Limb (tissue), 2 donors: ENCODE measurements at regions not wholly inside any gene's neighbourhood (a gene's known extent, or its start where the extent isn't known, plus 50 kb on each side); places are given as distances from the start of the nearest gene placed in this dataset.
"Not testable (repeated sequence)": the region's sequence is repeated elsewhere in the genome, so short reads cannot be mapped to it uniquely, and the experiment has no call there.

Source experiments
- DNase-seq, 2 donors: peaks; one replicate each; pipeline ENCODE4 v3.0.0-alpha.2; 2016; ENCODE audit errors: extremely low spot score in 2 of 2

DNA sequence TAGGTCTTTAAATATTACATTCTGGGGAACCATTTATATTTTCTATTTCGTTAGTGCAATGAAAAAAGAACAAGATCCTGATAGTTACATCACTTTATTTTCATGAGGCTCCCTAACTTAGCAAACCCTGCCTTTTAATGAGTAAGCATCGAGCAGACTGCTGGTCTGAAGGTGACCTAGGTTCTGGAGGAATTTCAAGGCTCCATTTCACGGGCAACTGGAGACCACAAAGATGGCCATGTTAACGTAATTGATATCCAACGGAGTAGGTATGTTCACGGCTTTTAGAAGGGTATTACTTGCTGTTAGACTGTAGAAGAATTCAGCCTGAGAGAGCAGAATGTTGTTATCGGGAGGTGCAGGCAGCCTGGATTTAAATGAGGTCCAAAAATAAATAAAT is 1597.6 kb downstream of the EFNB2 start:
- DNase-seq = no peak

DNA sequence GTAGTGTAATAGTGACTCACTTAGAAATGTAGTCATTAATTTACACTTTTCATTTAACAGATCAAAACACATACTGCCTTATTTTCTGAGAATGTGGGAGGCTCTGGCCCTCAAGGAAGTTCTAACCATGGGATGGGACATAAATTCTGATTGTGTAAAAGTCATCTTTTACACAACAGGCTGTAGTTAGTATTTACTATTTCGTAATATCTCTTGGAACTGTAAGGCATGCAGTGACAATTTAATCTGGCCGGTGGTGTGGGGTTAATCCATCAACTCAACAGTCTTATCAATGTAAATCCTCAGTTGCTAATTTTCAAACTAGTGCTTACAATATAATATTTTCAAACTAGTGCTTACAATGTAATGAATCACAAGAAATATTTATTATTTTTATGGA is 1599.2 kb downstream of the EFNB2 start:
- DNase-seq = no peak

DNA sequence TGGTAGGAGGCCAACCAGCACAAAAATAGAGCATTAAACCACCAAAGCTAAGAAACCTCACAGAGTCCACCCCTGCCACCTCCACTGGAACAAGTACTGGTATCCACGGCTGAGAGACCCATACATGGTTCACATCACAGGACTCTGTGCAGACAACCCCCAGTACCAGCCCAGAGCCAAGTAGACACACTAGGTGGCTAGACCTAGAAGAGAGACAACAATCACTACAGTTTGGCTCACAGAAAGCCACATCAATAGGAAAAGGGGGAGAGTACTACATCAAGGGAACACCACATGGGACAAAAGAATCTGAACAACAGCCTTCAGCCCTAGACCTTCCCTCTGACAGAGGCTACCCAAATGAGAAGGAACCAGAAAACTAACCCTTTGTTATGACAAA is 1614.9 kb downstream of the EFNB2 start:
- not testable (repeated sequence) for DNase-seq

DNA sequence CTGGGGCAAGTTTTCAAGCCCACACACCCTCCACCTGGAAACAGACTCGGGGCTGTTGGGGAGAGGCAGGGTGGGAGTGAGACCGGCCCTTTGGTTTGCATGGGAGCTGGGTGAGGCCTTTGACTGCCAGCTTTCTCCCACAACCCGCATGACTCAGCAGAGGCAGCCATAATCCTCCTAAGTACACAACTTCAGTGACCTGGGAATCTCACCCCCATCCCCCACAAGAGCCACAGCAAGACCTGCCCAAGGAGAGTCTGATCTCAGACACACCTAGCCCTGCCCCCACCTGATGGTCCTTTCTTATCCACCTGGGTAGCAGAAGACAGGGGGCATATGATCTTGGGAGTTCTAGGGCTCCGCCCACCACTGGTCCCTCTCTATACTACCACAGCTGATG is 1615.4 kb downstream of the EFNB2 start:
- no peak for DNase-seq

DNA sequence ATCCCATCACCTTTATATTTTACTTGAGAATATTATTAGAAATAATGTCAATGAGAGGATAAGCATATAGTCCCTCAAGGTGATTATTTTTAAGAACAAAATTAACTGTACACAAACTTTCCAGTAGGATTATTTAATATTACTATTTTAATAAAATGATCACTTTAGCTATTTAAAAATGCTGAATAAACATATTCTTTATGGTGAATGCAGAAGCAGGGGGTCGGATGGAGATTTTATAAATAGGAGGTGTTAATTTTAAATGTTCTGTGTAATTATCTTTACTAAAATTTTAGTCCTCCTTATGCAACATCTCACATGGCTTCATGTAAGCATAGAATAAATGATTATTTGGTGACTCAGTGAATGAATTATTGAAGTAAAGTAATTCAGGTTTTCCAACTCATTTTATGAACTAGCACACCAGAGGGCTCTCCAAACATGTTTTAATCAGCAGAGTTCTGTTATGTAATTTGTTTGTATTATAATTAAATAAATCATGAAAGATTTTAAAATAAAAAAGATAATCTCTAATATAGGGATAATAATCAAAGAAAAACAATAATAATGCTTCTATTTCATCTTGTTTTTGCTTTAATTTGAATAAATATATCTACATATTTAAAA is 1635.2 kb downstream of the EFNB2 start:
- DNase-seq = no peak

DNA sequence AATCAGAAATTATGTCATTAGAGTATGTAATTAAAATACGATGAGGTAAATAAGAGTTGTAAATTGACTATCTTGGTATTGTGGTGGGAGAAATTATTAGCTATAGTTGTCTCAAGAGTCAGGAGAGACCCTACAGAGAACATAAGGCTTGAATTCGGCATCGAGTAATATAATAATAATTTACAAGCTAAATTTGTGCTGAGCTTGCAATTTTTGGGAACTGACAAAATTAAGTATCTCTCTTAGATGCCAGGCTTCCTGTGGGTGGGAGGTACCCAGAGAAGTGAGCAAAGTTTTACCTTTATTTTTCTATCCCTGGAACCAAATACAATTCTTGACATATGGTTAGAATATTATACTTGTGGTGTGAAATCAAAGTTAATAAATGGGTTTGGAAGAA is 1637.0 kb downstream of the EFNB2 start:
- DNase-seq = no peak

DNA sequence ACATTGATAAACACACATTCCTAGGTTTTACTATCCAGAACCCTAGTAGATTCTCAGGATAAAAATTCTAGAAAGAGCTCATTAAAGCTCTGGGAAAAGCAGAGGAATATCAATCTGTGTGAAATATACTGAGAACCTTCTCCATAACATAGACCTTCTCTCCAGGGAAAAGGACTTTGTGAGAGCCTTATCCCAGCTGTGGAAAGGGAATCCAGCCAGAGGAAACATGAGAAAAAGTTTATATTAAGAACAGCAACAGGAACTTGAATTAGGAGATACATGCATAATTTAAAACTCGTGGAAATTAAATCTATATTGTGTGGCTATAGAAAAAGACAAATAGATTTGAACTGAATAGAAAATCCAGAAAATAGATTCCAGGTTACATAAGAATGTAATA is 1639.9 kb downstream of the EFNB2 start:
- peak in 1 of 2 donors; percentile 32 for DNase-seq

DNA sequence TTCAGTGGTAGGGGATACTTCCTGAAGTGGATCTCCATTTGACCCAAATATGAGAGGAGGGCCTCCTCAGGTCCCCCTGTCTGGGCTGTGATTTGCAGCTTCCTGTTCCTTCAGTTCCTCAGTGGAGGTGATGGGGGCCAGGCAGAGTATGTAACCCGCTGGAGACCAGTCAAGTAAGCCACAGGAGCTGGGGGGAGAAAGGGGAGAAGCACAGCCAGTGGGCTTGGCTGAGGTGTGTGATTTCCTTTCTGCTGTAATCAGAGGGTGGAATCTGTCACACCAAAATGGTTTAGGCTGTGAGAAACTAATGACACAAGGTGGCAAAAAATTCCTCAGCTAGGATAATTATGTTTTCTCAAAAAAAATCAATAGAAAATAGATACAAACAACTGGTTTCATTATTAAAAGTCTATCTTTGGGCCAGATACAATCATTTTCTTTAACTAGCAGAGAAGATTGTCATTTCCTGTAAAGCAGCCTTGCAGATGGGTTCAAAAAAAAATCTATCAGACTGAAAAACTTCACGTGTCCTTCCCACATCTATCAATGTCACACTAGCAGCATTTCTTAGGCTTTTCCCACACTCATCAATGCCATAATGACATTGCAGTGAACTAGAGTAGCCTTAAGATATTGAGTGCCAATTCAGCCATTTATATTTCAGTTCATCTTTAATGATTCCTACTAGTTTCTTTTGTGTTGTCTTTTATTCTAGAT is 1660.3 kb downstream of the EFNB2 start:
- DNase-seq = no peak

DNA sequence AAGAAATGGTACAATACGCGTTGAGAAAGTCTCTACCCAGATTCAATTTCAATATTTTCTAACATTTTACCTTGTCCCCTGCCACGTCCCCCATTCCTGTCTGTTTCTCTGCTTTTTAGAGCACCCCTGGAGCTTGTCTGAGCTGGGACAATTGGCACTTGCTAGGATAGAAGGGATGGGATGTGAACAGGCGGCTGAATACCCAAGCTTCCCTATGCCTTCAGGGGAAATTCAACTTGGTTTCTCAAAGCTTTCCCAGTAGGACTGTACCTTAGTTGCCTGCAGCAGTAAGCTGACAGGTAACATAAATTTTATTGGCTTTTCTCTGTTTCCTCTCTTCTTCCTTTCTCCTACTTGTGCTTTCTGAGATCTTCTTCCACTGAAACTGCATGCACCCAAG is 1663.3 kb downstream of the EFNB2 start:
- no peak for DNase-seq

DNA sequence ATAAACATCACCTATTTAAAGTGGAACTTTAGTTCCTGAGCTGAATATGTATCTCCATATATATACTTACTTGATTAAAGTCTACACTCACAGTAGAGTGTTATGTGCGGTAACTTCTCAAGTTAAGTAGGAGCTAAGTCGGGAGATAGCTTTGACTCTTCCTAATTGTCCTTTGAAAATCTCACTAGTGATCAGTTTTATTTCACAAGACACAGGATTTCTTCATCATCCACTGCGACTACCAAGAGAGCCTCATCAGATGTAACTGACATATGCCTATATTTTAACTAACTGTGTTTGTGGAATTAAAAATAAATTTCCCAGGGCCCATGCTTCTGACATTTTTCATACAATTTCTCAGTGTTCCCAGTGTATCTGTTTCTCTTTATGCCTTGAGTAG is 1664.0 kb downstream of the EFNB2 start:
- no peak for DNase-seq

DNA sequence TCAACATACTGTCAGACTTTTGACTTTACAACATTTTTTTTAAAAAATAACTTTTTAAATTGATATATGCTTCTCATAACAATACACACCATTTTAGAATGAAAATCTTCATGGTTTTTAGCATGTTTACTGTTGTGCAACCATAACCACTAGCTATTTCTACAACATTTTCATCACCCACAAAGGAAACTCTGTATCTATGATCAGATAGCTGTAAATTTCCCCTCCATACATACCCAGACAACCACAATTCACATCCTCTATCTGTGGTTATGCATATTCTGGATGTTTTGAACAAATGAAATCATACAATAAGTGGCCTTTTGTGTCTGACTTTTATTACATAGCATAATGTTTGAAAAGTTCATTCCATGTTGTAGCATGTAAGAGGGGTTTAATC is 1666.0 kb downstream of the EFNB2 start:
- DNase-seq = no peak

DNA sequence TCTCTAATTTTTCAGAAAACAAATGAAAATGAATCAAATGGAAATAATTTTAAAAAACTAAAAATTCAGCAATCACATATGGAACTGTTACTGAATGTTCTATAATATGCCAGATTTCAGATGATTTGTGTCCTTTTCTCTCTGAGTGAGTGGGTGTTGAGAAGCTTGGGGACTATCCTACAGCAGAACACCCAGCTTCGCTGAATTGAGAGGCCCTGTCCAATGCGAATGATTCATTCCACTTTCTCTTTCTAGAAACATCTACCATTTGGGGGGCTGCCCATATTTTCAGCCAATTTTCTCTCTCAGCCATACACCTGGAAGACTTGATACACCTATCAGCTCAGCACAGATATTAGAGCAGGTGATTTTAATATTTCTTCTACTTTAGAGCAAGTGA is 1666.7 kb downstream of the EFNB2 start:
- no peak for DNase-seq

DNA sequence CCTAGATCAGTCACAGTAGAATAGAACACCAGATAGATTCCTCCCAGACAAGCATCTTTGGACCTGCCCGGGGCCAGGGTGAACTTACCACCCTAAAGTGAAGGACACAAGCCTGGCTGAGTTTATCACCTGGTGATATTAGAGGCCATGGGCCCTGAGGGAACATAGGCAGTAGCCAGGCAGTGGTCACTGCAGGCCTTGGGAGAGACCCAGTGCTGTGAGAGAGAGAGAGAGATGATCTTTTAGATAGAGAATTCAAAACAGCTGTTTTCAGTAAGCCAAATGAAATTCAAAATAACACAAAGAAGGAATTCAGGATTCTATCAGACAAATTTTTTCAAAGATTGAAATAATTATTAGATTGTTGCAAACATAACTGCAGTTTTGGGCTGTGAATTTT is 1679.9 kb downstream of the EFNB2 start:
- DNase-seq = no peak

DNA sequence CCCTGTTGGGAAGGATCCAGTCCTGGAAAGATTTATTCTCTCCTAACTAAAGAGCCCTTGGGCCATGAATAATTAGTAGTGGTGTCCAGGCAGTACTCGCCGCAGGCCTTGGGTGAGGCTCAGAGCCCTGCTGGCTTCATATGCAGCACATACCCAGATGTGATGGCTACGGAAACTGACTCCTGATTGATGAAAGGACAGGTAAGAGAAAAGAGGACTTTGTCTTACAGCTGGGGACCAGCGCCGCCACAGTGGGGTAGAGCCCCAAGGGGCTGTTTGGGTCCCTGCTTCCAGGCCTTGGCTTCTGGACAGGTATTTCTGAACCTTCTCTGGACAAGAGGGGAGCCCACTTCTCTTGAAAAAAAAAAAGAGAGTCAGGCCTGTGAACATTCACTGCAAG is 1680.8 kb downstream of the EFNB2 start:
- DNase-seq = no peak

DNA sequence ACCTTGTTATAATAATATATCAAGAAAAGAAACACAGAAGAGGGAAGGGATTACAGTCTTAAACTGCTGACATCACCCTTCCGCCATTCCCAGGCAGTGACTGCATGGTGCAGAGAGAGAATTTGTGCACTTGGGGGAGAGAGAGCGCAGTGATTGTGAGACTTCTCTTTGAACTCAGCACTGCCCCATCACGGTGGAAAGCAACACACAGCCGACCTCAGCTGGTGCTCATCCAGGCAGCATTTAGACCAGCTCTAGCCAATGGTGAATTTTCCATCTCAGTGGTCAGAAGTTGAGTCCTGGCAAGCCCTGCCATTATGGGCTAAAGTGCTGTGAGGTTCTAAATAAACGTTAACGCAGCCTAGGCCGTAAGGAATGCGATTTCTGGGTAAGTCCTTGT is 1681.5 kb downstream of the EFNB2 start:
- no peak for DNase-seq

DNA sequence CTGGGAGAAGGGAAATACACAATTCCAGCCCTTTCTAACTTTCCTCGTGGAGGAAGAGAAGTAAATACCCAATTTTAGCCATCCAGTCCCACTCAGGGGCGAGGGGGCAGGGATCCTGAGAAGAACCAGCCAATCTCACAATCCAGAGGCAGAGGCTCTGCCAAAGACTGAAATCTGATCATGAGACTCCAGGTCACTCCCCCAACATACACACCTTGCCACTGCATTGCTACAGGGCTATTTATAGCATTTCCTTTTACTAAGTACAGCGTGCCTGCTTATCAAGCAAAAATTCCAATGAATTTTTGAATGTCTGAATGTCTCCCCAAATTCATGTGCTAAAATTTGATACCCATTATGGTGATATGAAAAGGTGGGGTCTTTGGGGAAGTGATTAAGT is 1687.5 kb downstream of the EFNB2 start:
- no peak for DNase-seq

DNA sequence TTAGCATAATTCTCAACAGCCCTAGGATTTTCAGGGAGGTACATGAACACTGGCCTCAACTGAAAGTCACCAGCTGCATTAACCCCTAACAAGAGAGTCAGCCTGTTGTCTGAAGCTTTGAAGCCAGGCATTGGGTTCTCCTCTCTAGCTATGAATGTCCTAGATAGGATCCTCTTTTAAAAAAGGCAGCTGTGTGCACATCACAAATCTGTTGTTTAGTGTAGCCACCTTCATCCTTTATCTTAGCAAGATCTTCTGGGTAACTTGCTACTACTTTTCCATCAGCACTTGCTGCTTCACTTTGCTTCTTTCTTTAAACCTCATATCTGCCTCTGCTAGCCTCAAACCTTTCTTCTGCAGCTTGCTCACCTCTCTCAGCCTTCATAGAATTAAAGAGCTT is 1692.1 kb downstream of the EFNB2 start:
- DNase-seq = no peak

DNA sequence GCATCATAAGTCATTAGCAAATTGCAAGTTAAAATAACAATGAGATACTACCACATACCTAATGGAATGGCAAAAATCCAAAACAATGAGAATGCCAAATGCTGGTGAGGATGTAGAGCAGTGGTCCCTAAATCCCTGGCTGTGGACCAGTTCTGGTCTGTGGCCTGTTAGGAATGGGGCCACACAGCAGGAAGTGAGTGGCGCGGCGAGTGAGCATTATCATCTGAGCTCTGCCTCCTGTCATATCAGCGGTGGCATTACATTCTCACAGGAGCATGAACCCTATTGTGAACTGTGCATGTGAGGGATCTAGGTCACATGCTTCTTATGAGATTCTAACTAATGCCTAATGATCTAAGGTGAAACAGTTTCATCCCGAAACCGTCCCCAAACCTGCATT is 1694.4 kb downstream of the EFNB2 start:
- DNase-seq = no peak

DNA sequence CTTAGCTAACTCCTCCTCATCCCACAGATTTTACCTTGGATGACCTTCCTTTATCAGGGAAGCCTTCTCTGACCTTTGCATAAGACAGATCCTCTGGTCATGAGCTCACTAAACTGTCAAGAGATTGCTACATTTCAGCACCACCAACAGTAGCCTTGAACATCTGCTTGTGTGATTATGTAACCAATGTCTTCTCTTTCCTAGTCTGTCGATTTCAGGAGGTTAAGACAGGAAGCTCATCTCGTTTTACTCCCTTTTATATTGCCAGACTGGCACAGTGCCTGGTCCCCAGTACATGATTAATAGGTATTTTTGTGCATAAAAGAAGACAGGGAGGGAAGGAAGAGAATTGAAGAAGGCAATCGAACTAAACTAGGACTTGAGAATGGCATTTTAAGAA is 1697.7 kb downstream of the EFNB2 start:
- no peak for DNase-seq

DNA sequence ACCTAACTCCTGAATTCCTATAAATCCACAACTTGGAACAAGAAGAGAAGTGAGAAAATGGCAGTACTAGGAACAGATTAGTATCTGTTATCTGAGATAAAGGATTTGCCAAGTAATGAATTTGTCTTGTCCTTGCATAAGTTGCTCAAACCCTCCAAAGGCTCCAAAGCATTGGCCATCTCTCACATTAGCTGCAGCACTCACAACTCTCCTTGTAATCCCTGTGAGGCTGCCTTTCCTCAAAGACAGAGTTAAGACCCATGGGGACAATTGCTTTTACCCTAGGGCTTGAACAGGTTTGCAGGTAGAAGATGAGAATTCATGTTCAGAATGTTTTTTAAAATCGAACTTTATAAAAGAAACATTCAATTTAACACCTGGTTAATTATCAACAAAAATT is 1702.2 kb downstream of the EFNB2 start:
- DNase-seq = no peak

DNA sequence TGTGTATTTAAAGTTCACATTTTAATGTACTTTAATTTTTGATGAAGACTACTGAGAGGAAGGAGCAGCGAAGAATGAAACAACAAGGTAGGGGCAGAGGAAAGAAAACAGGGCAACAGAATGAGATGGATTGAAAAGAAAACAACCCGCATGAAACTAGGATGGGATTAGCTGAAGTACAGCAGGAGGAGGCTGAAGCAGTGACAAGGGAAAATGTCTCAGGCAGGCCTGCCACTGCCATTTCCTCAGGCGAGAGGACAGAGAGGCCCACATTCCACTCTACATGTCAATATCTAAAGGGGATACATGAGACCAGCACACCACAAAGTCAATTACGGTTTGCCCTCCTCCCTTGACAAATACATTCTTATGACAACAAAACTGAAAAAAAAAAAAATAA is 1703.2 kb downstream of the EFNB2 start:
- no peak for DNase-seq

DNA sequence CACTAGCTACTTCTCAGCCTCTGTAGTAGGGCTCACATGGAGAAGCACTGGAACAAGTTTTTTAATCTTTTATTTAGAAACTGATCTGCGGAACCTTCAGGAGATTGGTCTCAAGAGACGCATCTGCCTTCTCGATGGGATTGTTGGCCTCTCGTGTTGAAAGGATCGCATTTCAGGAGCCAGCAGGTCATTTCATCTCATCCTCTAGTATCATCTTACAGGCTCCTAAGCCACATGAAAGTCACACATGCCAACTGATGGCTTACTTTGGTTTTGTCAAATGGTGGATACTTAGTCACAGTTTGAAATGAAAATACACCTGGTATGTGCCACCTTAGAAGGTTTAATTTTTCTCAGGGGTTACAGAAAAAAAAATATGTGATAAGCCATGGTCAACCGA is 1703.6 kb downstream of the EFNB2 start:
- no peak for DNase-seq

DNA sequence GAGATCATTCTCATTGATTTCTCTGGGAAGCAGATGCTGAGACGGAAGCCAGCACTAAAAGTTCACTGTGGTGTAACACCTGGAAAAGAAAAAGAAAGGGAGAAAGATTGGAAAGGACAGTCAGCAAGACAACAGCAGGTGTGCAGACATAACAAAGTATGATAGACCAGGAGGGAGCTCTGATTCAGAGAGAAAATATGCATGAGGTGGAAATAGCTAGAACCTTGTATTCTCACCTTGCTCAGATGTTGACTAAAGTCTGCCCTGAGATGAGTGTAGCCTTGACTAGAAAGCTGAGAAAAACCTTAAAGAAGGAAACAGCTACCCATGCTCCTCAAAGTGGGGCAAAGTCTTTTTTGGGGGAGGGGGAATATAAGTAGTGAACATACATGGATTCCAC is 1711.8 kb downstream of the EFNB2 start:
- no peak for DNase-seq

DNA sequence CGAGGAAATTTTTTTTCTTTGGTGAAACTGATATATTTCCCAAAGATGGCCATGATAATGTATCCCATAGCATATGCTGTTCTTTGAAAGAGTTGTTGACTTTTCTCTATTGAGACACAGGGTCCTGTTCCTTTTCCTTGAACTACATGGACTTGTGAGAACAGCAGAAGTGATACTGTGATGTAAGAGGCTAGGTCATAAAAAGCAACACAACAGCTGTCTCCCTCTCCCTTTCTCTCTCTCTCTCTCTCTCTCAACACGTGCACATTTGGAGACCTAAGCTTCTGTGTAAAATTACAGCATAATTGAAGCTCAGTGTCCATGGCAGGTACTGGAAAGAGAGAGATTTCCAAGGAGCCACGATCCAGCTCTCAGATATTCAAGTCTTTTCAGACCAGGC is 1712.4 kb downstream of the EFNB2 start:
- no peak for DNase-seq
